ENCODE measurements at regions not wholly inside any gene's neighbourhood (a gene's known extent, or its start where the extent isn't known, plus 50 kb on each side); places are given as distances from the start of the nearest gene placed in this dataset.

- ChIA-PET POLR2A (no interaction called here), CTCF (no interaction called here)
- no peak for DNase-seq (ENCODE audit: low read depth, low spot score)
- Histone ChIP-seq H3K4me2 (ENCODE audit: insufficient read depth, low read length) (no peak overlapping the region), H2AFZ (ENCODE audit: low read depth, low read length) (no peak overlapping the region), H3K4me3 (replicated peaks in 1 of 3; ENCODE audit: insufficient read depth in 1 of 3, low read depth in 1 of 3, low read length in 3 of 3) (no peak overlapping the region), H3K36me3 (ENCODE audit: control insufficient read depth in 2 of 2, extremely low read depth in 1 of 2, insufficient read depth in 2 of 2, low read length in 2 of 2) (no peaks in the 10 kb centered on the region), H3K79me2 (ENCODE audit: control insufficient read depth, insufficient read depth, low read length) (no peaks in the 10 kb centered on the region), H3K9me1 (replicated peaks; ENCODE audit: control insufficient read depth, extremely low read depth, insufficient read depth, low read length) (no peaks in the 10 kb centered on the region), H3K27ac (ENCODE audit: insufficient read depth, low read depth, low read length) (no peak overlapping the region), H3K4me1 (ENCODE audit: control insufficient read depth, extremely low read depth, insufficient read depth, low read length) (no peaks in the 10 kb centered on the region), H3K27me3 (ENCODE audit: control insufficient read depth in 2 of 2, insufficient read depth in 2 of 2, low read length in 2 of 2) (no peaks in the 10 kb centered on the region), H4K20me1 (replicated peaks; ENCODE audit: control insufficient read depth, extremely low read depth, insufficient read depth, low read length) (no peaks in the 10 kb centered on the region), H3K9me3 (replicated peaks; ENCODE audit: control insufficient read depth, insufficient read depth, low read length) (no peaks in the 10 kb centered on the region), H3K9ac (replicated peaks; ENCODE audit: extremely low read depth, insufficient read depth, low read length) (no peak overlapping the region)
- dilution Hi-C loops (cut with MboI; ENCODE audit: extremely low pct_ligation_motif_present, low sequenced_read_pairs) (no loop called here), intact Hi-C loops (cut with micrococcal nuclease) (no loop called here)
- TF ChIP-seq FOS (IDR thresholded peaks at IDR 0.05; ENCODE audit: borderline replicate concordance, insufficient read depth, low read length): no peak
- TF ChIP-seq POLR2AphosphoS5 (IDR thresholded peaks at IDR 0.05; ENCODE audit: insufficient read depth, low read depth, low read length): no peak
- no TSS peak for BruUV-seq (replicated peaks)
- FAIRE-seq: no peak
Measured at GRCh38 chr1:72690871-72691270, 408.5 kb upstream of the NEGR1 start.

GRCh38 chr1:72678683-72679082, 396.3 kb upstream of the NEGR1 start:
- FAIRE-seq (no peak), DNase-seq (ENCODE audit: low read depth, low spot score) (no peak)
- H3K79me2 ChIP-seq (ENCODE audit: control insufficient read depth, insufficient read depth, low read length): no peaks in the 10 kb centered on the region
- no peaks in the 10 kb centered on the region for H3K36me3 ChIP-seq (ENCODE audit: control insufficient read depth in 2 of 2, extremely low read depth in 1 of 2, insufficient read depth in 2 of 2, low read length in 2 of 2)
- CTCF ChIA-PET: interaction anchor here (0.5 kb wide), 1 partner anchor 1070 kb away, joined by 3 read pairs; no protein-coding TSS in a partner anchor
- no peak overlapping the region for H2AFZ ChIP-seq (ENCODE audit: low read depth, low read length)
- dilution Hi-C loops (cut with MboI; ENCODE audit: extremely low pct_ligation_motif_present, low sequenced_read_pairs) (no loop called here), intact Hi-C loops (cut with micrococcal nuclease) (no loop called here)
- no peak overlapping the region for H3K4me3 ChIP-seq (replicated peaks in 1 of 3; ENCODE audit: insufficient read depth in 1 of 3, low read depth in 1 of 3, low read length in 3 of 3)
- no peaks in the 10 kb centered on the region for H3K9me3 ChIP-seq (replicated peaks; ENCODE audit: control insufficient read depth, insufficient read depth, low read length)
- no TSS peak for BruUV-seq (replicated peaks)
- no peak overlapping the region for H3K4me2 ChIP-seq (ENCODE audit: insufficient read depth, low read length)
- no peaks in the 10 kb centered on the region for H3K9me1 ChIP-seq (replicated peaks; ENCODE audit: control insufficient read depth, extremely low read depth, insufficient read depth, low read length)
- H3K27ac ChIP-seq (ENCODE audit: insufficient read depth, low read depth, low read length): no peak overlapping the region
- no peak for TF ChIP-seq MYC (IDR thresholded peaks at IDR 0.05; ENCODE audit: low read depth, low read length)
- TF ChIP-seq JUN (IDR thresholded peaks at IDR 0.05; ENCODE audit: borderline replicate concordance, insufficient read depth, insufficient read length, low read depth): no peak
- TF ChIP-seq POLR2A (IDR thresholded peaks at IDR 0.05; ENCODE audit: low read depth, low read length): no peak
- TF ChIP-seq POLR2AphosphoS5 (IDR thresholded peaks at IDR 0.05; ENCODE audit: insufficient read depth, low read depth, low read length): no peak
- no peak for TF ChIP-seq CTCF (IDR thresholded peaks at IDR 0.05; ENCODE audit: extremely low read depth in 1 of 2, insufficient read depth in 1 of 2, low read depth in 1 of 2, low read length in 2 of 2)
- TF ChIP-seq MAX (IDR thresholded peaks at IDR 0.05; ENCODE audit: insufficient read depth, insufficient read length): no peak
- TF ChIP-seq FOS (IDR thresholded peaks at IDR 0.05; ENCODE audit: borderline replicate concordance, insufficient read depth, low read length): no peak
- TF ChIP-seq GATA2 (IDR thresholded peaks at IDR 0.05; ENCODE audit: insufficient read depth, insufficient read length, low read depth, low read length): no peak
- POLR2A ChIA-PET: no interaction called here
- no peaks in the 10 kb centered on the region for H3K4me1 ChIP-seq (ENCODE audit: control insufficient read depth, extremely low read depth, insufficient read depth, low read length)
- H3K27me3 ChIP-seq (ENCODE audit: control insufficient read depth in 2 of 2, insufficient read depth in 2 of 2, low read length in 2 of 2): no peaks in the 10 kb centered on the region
- no peaks in the 10 kb centered on the region for H4K20me1 ChIP-seq (replicated peaks; ENCODE audit: control insufficient read depth, extremely low read depth, insufficient read depth, low read length)
- no peak overlapping the region for H3K9ac ChIP-seq (replicated peaks; ENCODE audit: extremely low read depth, insufficient read depth, low read length)

All from endothelial cell of umbilical vein (primary cell).